Dendritic cell treated with granulocyte-macrophage colony-stimulating factor and Interleukin-4, amounts not matched to agents 40 ng/mL and 50 ng/mL, for 4 days (primary cell): ENCODE measurements at regions not wholly inside any gene's neighbourhood (a gene's known extent, or its start where the extent isn't known, plus 50 kb on each side); places are given as distances from the start of the nearest gene placed in this dataset.

ENCODE experiments used
- H3K27ac Mint-ChIP-seq: one replicate; pipeline ENCODE4 v1.8.0; 2022; ENCODE audit warnings: mild to moderate bottlenecking, mixed read lengths
- H3K27me3 Mint-ChIP-seq: one replicate; pipeline ENCODE4 v1.8.0; 2022; ENCODE audit warnings: mild to moderate bottlenecking, mixed read lengths
- H3K36me3 Mint-ChIP-seq: one replicate; pipeline ENCODE4 v1.8.0; 2022; ENCODE audit warnings: low read depth, mixed read lengths
- H3K4me1 Mint-ChIP-seq: one replicate; pipeline ENCODE4 v1.8.0; 2022; ENCODE audit warnings: low read depth, mixed read lengths
- H3K4me3 Mint-ChIP-seq: one replicate; pipeline ENCODE4 v1.8.0; 2022; ENCODE audit warnings: mild to moderate bottlenecking, moderate library complexity, mixed read lengths
- H3K9me3 Mint-ChIP-seq: one replicate; pipeline ENCODE4 v1.8.0; 2022; ENCODE audit warnings: mixed read lengths
- intact Hi-C: fragments of 100-400 bp; cut with micrococcal nuclease; formaldehyde crosslinking; loops from one replicate; pipeline ENCODE4 v1.15.0; 2022

DNA sequence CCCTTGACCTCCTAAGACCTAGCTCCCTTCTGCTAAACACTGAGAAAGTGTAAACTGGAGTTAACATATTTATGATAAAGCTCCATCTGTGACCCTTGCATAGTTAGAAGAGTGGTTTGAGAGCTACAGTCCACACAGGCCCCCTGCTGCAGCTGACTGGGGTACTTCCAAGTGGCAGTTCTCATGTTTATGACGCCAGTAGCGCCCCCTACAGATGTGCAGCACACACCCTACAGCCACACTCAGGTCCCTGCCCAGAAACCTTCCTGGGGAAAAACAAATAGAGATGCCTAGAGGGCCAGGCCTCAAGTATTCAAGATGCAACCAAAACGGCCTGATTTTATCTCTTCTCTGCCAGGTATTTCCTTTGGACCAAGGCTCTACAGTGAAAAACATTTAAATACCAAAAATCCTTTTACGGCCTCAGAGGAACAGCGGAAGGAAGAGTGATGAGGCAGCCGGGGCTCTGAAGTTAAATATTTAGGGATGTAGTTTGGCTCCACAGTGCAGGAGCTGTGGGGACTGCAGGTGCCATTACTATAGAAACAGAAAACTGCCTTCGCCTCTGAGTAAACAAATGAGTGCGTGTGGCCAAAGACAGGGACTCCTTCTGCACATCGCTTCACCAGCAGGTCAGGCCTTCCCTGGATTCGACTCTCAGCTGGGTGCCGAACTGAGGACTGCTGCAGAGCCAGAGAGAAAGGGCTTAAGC is 553.1 kb downstream of the EFNB2 start:
- no peak overlapping the region for H3K4me3 Mint-ChIP-seq
- no peaks in the 10 kb centered on the region for H3K36me3 Mint-ChIP-seq
- intact Hi-C loops, result no loop called here
- H3K27me3 Mint-ChIP-seq, result no peaks in the 10 kb centered on the region
- H3K4me1 Mint-ChIP-seq, result no peaks in the 10 kb centered on the region
- no peak overlapping the region for H3K27ac Mint-ChIP-seq
- H3K9me3 Mint-ChIP-seq, result peaks cover 22% of the 10 kb centered on the region

DNA sequence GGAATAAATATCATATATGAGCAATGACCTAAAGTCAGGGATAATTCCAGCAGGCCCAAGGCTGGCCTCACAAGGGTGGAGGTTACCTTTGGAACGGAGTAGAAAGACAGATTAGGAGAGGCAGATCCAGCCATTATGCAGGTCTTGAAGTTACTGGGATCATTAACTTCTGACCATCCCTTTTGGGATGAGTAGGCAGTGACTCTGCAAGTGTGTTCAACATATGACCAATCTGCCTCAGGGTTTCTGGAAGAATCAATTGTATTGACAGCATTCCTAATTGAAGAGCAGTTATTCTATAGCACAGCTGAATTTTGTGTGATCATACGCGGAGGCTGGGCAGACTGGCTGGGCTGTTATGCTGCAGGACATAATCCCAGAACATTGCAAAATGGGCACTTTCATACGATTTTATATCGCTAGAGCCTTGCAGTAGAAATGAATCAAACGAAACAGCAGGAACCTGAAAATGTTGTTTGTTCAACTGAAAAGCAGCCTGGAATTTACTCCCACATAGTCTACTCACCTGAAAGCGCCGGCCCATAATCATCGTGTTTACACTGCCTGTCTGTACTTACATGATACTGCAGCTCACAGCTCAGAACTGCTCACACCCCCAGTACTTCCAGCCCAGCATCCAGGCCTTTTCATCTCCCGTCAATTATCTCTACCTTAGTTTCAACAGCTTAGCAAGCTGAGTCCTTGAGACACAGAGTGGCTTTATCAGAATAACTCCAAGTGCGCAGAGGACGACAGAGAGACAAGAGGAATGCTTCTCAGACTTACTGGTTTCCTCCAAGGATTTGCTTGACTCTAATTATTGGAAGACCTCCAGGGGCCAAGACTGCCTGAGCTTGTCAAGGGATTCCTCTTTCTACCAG is 556.1 kb downstream of the EFNB2 start:
- no peaks in the 10 kb centered on the region for H3K4me1 Mint-ChIP-seq
- intact Hi-C loops, result no loop called here

DNA sequence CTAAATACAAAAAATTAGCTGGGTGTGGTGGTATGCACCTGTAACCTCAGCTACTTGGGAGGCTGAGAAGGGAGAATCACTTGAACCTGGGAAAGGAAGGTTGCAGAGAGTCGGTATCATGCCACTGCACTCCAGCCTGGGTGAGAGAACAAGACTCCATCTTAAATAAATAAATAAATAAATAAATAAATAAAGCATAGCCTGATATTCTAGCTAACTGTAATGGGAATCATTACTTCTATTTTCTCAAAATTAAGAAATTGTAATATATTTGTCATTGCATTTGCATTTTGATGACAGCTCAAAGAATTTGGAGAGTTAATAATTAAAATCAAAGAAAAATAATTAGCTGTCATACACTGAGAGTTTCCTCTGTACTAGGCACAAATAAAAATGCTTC is 561.1 kb downstream of the EFNB2 start:
- Mint-ChIP-seq H3K27me3 (no peaks in the 10 kb centered on the region), H3K9me3 (peaks cover 43% of the 10 kb centered on the region), H3K4me1 (no peaks in the 10 kb centered on the region), H3K4me3 (no peak overlapping the region), H3K27ac (no peak overlapping the region), H3K36me3 (no peaks in the 10 kb centered on the region)
- intact Hi-C loops, result no loop called here

More for the DNA sequence above, 556.1 kb downstream of the EFNB2 start:
- no peaks in the 10 kb centered on the region for H3K27me3 Mint-ChIP-seq
- no peaks in the 10 kb centered on the region for H3K36me3 Mint-ChIP-seq
- no peak overlapping the region for H3K4me3 Mint-ChIP-seq
- H3K9me3 Mint-ChIP-seq, result peaks cover 38% of the 10 kb centered on the region
- no peak overlapping the region for H3K27ac Mint-ChIP-seq

DNA sequence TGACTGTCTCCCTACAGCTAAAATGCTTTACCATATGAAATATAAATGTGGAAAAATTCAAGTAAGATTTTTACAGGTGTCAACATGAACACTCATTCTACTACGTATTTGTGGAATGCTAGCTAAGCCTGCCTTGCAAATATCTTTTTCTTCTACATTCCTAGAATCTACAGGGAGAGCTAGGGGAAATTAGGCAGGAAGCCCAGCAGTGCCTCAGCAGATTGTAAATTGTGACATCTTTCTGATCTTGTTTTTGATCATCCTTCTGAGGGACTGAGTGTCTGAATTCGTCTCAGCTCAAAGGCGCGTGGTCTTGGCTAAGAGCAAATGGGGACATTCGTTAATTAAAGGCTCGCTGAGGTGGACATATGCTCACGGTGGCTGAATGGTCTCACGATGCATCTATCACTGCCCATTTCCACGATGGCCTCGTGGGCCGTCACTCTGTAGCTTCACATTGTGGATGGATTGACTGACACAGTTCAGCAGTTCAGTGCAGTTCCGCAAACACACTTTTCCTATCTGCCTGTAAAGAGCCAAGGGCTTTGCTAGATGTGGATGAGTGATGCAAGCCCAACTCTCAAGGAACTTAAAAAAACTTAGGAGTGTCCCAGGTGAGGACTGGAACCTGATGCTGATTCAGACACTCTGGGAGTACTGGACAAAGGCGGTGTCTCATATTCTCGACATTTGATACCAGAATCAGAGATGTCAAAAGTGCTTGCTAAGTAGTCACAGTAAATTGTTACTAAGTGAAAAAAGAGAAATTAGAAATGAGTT is 562.5 kb downstream of the EFNB2 start:
- Mint-ChIP-seq H3K27me3 (no peaks in the 10 kb centered on the region), H3K4me3 (no peak overlapping the region), H3K36me3 (no peaks in the 10 kb centered on the region), H3K9me3 (peaks cover 42% of the 10 kb centered on the region), H3K4me1 (no peaks in the 10 kb centered on the region), H3K27ac (no peak overlapping the region)
- intact Hi-C loops, result no loop called here

DNA sequence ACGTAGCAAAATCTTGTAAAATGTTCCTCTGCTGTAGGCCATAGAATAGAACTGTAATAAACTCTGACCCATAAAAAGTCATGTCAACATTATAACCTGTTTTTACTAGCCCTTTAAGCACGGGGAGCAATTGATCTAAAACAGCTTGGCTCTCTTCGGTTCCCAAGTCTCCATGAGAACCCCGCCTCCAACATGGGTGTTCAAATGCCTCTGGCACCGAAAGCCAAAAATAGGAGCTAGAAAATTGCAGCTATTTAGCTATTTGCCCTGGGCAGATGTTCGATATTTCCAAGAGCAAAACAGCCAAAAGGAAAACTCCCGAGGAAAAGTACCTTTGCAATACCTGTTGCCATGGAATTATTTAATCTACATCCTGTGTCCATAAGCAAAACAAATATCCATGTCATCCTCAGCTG is 563.1 kb downstream of the EFNB2 start:
- H3K36me3 Mint-ChIP-seq, result no peaks in the 10 kb centered on the region
- intact Hi-C loops, result no loop called here
- no peak overlapping the region for H3K27ac Mint-ChIP-seq
- no peak overlapping the region for H3K4me3 Mint-ChIP-seq
- H3K27me3 Mint-ChIP-seq, result no peaks in the 10 kb centered on the region
- H3K9me3 Mint-ChIP-seq, result peaks cover 41% of the 10 kb centered on the region
- H3K4me1 Mint-ChIP-seq, result no peaks in the 10 kb centered on the region

DNA sequence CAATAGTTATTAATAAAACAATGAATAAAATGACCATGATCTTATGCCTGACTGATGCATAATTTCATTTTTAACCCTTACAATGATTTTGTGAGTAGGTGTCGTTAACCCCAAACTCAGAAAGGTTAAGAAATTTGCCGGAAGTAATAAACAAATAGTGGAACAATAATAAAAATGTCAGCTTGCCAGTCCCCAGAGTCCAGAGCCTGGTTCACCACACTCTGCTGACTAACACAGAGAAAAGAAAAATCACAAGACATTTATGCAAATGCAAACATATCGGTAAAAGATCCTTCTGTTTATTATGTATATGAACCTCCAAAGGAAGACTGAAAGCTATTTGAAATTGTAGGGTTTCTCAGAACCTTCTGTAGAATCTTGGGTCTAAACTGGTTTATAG is 563.7 kb downstream of the EFNB2 start:
- Mint-ChIP-seq H3K9me3 (peaks cover 41% of the 10 kb centered on the region), H3K4me1 (no peaks in the 10 kb centered on the region), H3K27ac (no peak overlapping the region), H3K36me3 (no peaks in the 10 kb centered on the region), H3K4me3 (no peak overlapping the region), H3K27me3 (no peaks in the 10 kb centered on the region)
- intact Hi-C loops, result no loop called here

DNA sequence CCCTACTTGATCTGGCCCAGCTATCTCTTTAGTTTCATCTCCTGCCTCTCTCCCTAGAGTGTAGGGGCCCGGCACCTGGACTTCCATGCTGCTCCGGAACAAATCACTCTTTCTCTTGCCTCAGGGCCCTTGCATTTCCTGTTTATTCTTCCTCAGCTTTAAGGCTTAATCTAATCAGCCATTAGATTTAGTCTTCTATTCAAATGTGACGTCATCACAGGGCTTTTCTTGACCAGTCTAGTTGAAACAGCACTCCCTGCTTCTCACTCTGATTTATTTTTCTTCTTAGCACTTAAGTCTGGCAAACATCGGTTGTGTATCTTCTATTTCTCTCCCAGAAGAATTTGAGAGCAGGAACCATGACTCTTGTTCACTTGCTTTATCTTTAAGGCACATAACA is 564.1 kb downstream of the EFNB2 start:
- Mint-ChIP-seq H3K4me1 (no peaks in the 10 kb centered on the region), H3K27me3 (no peaks in the 10 kb centered on the region), H3K9me3 (peaks cover 37% of the 10 kb centered on the region), H3K4me3 (no peak overlapping the region), H3K36me3 (no peaks in the 10 kb centered on the region), H3K27ac (no peak overlapping the region)
- intact Hi-C loops, result no loop called here

DNA sequence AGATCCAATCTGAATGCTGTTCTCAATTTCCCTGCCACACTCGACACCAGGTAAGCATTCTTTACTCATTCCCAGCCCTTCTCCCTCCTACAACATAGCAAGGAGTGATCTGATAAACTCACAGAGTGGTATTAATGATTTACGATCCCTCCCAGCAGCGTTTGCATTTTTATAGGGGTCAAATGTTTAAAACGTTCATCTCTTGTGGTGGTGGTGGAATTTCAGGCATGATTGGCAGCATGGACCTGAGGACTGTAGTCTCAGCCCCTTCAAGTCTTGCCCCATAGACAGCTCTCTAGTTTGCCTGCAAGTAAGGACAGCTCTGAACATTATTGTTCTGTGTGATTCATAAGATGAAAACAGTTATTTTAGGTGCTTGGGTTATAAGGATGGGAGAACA is 565.7 kb downstream of the EFNB2 start:
- Mint-ChIP-seq H3K9me3 (peaks cover 34% of the 10 kb centered on the region), H3K4me3 (no peak overlapping the region), H3K4me1 (no peaks in the 10 kb centered on the region), H3K27me3 (no peaks in the 10 kb centered on the region), H3K36me3 (no peaks in the 10 kb centered on the region), H3K27ac (no peak overlapping the region)
- intact Hi-C loops, result no loop called here

DNA sequence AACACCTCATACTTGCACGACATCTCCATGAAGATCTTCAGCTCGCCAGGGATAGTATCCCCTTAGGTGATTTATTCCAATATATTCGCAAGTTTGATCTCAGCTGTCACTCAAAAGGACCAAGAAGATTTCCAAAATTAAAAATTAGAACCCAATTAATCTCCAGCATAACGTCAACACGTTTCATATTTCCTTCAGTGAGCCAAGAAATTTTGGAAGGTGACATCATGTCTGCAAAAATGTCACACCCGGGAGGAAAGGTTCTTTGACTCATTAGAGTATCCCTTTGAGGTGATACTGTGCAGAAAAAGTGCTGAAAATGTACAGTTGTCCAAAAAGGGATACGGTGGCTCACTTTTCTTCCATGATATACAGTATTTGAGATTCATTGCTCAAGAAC is 569.6 kb downstream of the EFNB2 start:
- intact Hi-C loops, result no loop called here
- H3K27me3 Mint-ChIP-seq, result no peaks in the 10 kb centered on the region
- H3K27ac Mint-ChIP-seq, result no peak overlapping the region
- H3K36me3 Mint-ChIP-seq, result no peaks in the 10 kb centered on the region
- H3K4me1 Mint-ChIP-seq, result no peaks in the 10 kb centered on the region
- no peak overlapping the region for H3K4me3 Mint-ChIP-seq
- peaks cover 33% of the 10 kb centered on the region for H3K9me3 Mint-ChIP-seq

DNA sequence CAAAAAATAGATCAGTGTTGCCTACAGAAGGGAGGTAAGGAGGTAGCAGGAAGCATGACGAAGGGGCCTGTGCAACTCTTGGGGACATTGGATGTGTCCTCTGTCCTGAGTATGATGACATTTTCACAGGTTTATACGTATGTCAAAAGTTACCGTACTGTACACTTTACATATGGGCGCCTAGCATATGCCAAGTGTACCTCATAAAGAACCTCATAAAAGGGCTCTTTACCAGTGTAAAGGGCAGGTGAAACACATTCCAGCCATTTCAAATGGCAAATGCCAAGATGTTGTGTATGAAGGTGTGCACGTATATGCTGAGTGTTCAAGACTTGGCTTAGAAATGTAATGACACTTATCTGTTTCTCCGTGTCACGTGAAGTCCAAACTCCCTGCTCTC is 573.4 kb downstream of the EFNB2 start:
- H3K9me3 Mint-ChIP-seq, result peaks cover 43% of the 10 kb centered on the region
- H3K4me1 Mint-ChIP-seq, result no peaks in the 10 kb centered on the region
- no peaks in the 10 kb centered on the region for H3K36me3 Mint-ChIP-seq
- no peak overlapping the region for H3K27ac Mint-ChIP-seq
- H3K4me3 Mint-ChIP-seq, result no peak overlapping the region
- H3K27me3 Mint-ChIP-seq, result no peaks in the 10 kb centered on the region
- intact Hi-C loops, result no loop called here

DNA sequence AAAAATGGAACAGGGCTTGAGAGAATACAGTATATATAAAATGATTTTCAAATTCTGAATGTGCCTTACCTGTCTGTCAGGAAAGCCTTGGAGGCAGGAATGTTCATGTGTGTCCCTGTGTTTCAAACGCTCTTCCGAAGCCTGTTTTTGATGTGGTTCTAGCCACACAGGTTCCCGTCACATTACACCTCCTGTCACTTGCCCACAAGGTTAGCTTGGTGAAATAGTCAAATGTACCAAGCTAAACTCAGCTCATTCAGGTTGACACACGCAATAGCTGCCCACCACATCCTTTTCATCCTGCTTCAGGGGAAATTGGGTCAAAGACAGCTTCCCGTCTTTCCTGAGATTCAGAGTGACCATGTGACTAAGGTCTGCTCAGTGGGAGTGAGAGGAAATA is 574.0 kb downstream of the EFNB2 start:
- H3K36me3 Mint-ChIP-seq, result no peaks in the 10 kb centered on the region
- no peak overlapping the region for H3K4me3 Mint-ChIP-seq
- intact Hi-C loops, result no loop called here
- H3K27ac Mint-ChIP-seq, result no peak overlapping the region
- no peaks in the 10 kb centered on the region for H3K4me1 Mint-ChIP-seq
- peaks cover 46% of the 10 kb centered on the region for H3K9me3 Mint-ChIP-seq
- H3K27me3 Mint-ChIP-seq, result no peaks in the 10 kb centered on the region

DNA sequence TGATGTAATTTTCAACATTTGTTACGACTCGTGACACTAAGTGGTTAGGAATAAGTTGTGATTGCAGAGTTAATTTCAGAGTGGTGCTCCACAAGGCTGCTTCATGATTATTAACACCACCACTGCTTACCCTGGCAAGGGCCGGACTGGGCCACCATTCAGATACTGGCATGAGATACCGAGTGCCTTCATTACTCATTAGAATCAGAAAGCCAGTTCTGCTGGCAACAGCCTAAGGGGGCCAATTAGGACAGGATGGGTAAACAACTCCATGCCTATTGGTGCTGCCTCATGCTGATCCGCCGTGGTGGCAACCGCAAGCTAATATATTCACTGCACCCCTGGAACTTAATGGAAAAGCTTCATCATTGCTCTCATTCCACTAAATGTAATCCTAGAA is 575.1 kb downstream of the EFNB2 start:
- Mint-ChIP-seq H3K27ac (no peak overlapping the region), H3K4me3 (no peak overlapping the region)

DNA sequence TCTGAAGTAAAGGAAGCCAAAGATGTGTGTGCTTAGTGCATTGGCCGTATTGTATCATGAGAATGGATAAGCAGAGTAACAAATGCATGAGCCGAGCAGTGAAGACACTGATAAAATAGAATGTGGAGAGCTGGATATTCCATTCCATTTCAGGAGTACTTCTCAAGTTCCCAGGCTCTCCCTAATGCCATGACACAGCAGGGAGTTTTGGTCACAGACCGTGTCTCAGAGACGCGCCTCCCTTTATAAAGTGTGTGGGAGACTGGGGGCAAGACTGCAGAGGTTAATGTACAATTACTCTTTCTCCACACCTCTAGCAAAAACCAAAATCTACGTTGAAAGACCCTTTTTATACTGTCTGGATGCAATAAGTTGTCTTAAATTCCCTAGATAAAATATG is 575.6 kb downstream of the EFNB2 start:
- no peaks in the 10 kb centered on the region for H3K36me3 Mint-ChIP-seq
- H3K4me3 Mint-ChIP-seq, result no peak overlapping the region
- H3K27me3 Mint-ChIP-seq, result no peaks in the 10 kb centered on the region
- H3K4me1 Mint-ChIP-seq, result no peaks in the 10 kb centered on the region
- no peak overlapping the region for H3K27ac Mint-ChIP-seq
- peaks cover 45% of the 10 kb centered on the region for H3K9me3 Mint-ChIP-seq
- intact Hi-C loops, result no loop called here

More for the DNA sequence above, 575.1 kb downstream of the EFNB2 start:
- Mint-ChIP-seq H3K4me1 (no peaks in the 10 kb centered on the region), H3K36me3 (no peaks in the 10 kb centered on the region), H3K27me3 (no peaks in the 10 kb centered on the region), H3K9me3 (peaks cover 46% of the 10 kb centered on the region)
- intact Hi-C loops, result no loop called here
